ENCODE measurements at regions not wholly inside any gene's neighbourhood (a gene's known extent, or its start where the extent isn't known, plus 50 kb on each side); places are given as distances from the start of the nearest gene placed in this dataset.

- Mint-ChIP-seq H3K9me3 (ENCODE audit: unreplicated experiment) (no peaks in the 10 kb centered on the region), H3K4me1 (ENCODE audit: low read depth, unreplicated experiment) (peaks cover 7% of the 10 kb centered on the region), H3K4me3 (ENCODE audit: unreplicated experiment) (no peak overlapping the region), H3K27me3 (ENCODE audit: insufficient read depth, unreplicated experiment) (no peaks in the 10 kb centered on the region), H3K36me3 (ENCODE audit: insufficient read depth, unreplicated experiment) (no peaks in the 10 kb centered on the region), H3K27ac (ENCODE audit: unreplicated experiment) (no peak overlapping the region)
- H3K36me3 ChIP-seq (ENCODE audit: control insufficient read depth, insufficient read depth, low read length): no peaks in the 10 kb centered on the region
- POLR2A ChIA-PET: no interaction called here
- no peak overlapping the region for H3K4me3 ChIP-seq (ENCODE audit: low read depth, low read length)
- no peak for TF ChIP-seq CTCF (IDR thresholded peaks at IDR 0.05; ENCODE audit: insufficient read depth in 1 of 2, low read depth in 1 of 2, low read length in 1 of 2, severe bottlenecking in 1 of 2, unreplicated experiment in 1 of 2)
- DNase-seq: no peak
- CTCF ChIA-PET: no interaction called here
- peaks cover 12% of the 10 kb centered on the region; the same call in 1 of the 2 replicates for H3K4me1 ChIP-seq
- no peaks in the 10 kb centered on the region for H3K27me3 ChIP-seq (replicated peaks; ENCODE audit: control insufficient read depth, insufficient read depth, low read length)
- BruUV-seq (replicated peaks): no TSS peak
- H3K9me3 ChIP-seq: no peaks in the 10 kb centered on the region
- intact Hi-C loops (cut with micrococcal nuclease; ENCODE audit: unreplicated experiment): no loop called here
Observed at GRCh38 chr5:160175438-160176218, 53.7 kb upstream of the FABP6 start.

GRCh38 chr5:160174780-160175437 is 54.4 kb upstream of the FABP6 start:
- no peak overlapping the region for H3K4me3 Mint-ChIP-seq (ENCODE audit: unreplicated experiment)
- peaks cover 7% of the 10 kb centered on the region for H3K4me1 Mint-ChIP-seq (ENCODE audit: low read depth, unreplicated experiment)
- Histone ChIP-seq H3K36me3 (ENCODE audit: control insufficient read depth, insufficient read depth, low read length) (no peaks in the 10 kb centered on the region), H3K9me3 (no peaks in the 10 kb centered on the region), H3K4me3 (ENCODE audit: low read depth, low read length) (no peak overlapping the region), H3K27me3 (replicated peaks; ENCODE audit: control insufficient read depth, insufficient read depth, low read length) (no peaks in the 10 kb centered on the region), H3K4me1 (peaks cover 12% of the 10 kb centered on the region; the same call in 1 of the 2 replicates)
- no TSS peak for BruUV-seq (replicated peaks)
- TF ChIP-seq CTCF (IDR thresholded peaks at IDR 0.05; ENCODE audit: insufficient read depth in 1 of 2, low read depth in 1 of 2, low read length in 1 of 2, severe bottlenecking in 1 of 2, unreplicated experiment in 1 of 2): no peak
- intact Hi-C loops (cut with micrococcal nuclease; ENCODE audit: unreplicated experiment): no loop called here
- ChIA-PET CTCF (no interaction called here), POLR2A (no interaction called here)
- H3K27me3 Mint-ChIP-seq (ENCODE audit: insufficient read depth, unreplicated experiment): no peaks in the 10 kb centered on the region
- H3K27ac Mint-ChIP-seq (ENCODE audit: unreplicated experiment): no peak overlapping the region
- no peaks in the 10 kb centered on the region for H3K36me3 Mint-ChIP-seq (ENCODE audit: insufficient read depth, unreplicated experiment)
- H3K9me3 Mint-ChIP-seq (ENCODE audit: unreplicated experiment): no peaks in the 10 kb centered on the region
- DNase-seq: no peak

GRCh38 chr5:160174290-160174689 is 55.0 kb upstream of the FABP6 start:
- intact Hi-C loops (cut with micrococcal nuclease; ENCODE audit: unreplicated experiment): no loop called here
- no peak overlapping the region for H3K27ac Mint-ChIP-seq (ENCODE audit: unreplicated experiment)
- no TSS peak for BruUV-seq (replicated peaks)
- Histone ChIP-seq H3K27me3 (replicated peaks; ENCODE audit: control insufficient read depth, insufficient read depth, low read length) (no peaks in the 10 kb centered on the region), H3K4me3 (ENCODE audit: low read depth, low read length) (no peak overlapping the region), H3K36me3 (ENCODE audit: control insufficient read depth, insufficient read depth, low read length) (no peaks in the 10 kb centered on the region), H3K9me3 (no peaks in the 10 kb centered on the region), H3K4me1 (peaks cover 12% of the 10 kb centered on the region; the same call in 1 of the 2 replicates)
- H3K4me3 Mint-ChIP-seq (ENCODE audit: unreplicated experiment): no peak overlapping the region
- DNase-seq: no peak
- no peak for TF ChIP-seq CTCF (IDR thresholded peaks at IDR 0.05; ENCODE audit: insufficient read depth in 1 of 2, low read depth in 1 of 2, low read length in 1 of 2, severe bottlenecking in 1 of 2, unreplicated experiment in 1 of 2)
- no peaks in the 10 kb centered on the region for H3K9me3 Mint-ChIP-seq (ENCODE audit: unreplicated experiment)
- no peaks in the 10 kb centered on the region for H3K36me3 Mint-ChIP-seq (ENCODE audit: insufficient read depth, unreplicated experiment)
- peaks cover 7% of the 10 kb centered on the region for H3K4me1 Mint-ChIP-seq (ENCODE audit: low read depth, unreplicated experiment)
- no peaks in the 10 kb centered on the region for H3K27me3 Mint-ChIP-seq (ENCODE audit: insufficient read depth, unreplicated experiment)
- ChIA-PET CTCF (no interaction called here), POLR2A (no interaction called here)
